ENCODE measurements at regions not wholly inside any gene's neighbourhood (a gene's known extent, or its start where the extent isn't known, plus 50 kb on each side); places are given as distances from the start of the nearest gene placed in this dataset.

- BruUV-seq (replicated peaks), result no TSS peak
- Histone ChIP-seq H3K4me3 (ENCODE audit: low read depth in 2 of 2, low read length in 2 of 2) (no peak overlapping the region), H3K27ac (ENCODE audit: low read length) (no peak overlapping the region), H3K9me3 (ENCODE audit: control insufficient read depth, insufficient read depth, low read depth, low read length) (no peaks in the 10 kb centered on the region), H3K36me3 (ENCODE audit: control insufficient read depth, insufficient read depth, low read length) (no peaks in the 10 kb centered on the region), H3K27me3 (ENCODE audit: control insufficient read depth, insufficient read depth, low read length) (peaks cover 8% of the 10 kb centered on the region), H3K4me1 (ENCODE audit: control insufficient read depth, insufficient read depth, low read length) (no peaks in the 10 kb centered on the region)
- intact Hi-C loops (cut with micrococcal nuclease; ENCODE audit: unreplicated experiment) (no loop called here), in situ Hi-C loops (cut with HindIII; ENCODE audit: low pct_unique_long_range_greater_than_20kb, low sequenced_read_pairs) (no loop called here)
- POLR2A ChIA-PET, result no interaction called here
- no peak for TF ChIP-seq REST (IDR thresholded peaks at IDR 0.05; ENCODE audit: insufficient read depth in 1 of 2, low read depth in 2 of 2, low read length in 1 of 2)
- no peak for TF ChIP-seq POLR2AphosphoS5 (IDR thresholded peaks at IDR 0.05; ENCODE audit: low read depth, low read length)
- TF ChIP-seq SIN3A (IDR thresholded peaks at IDR 0.05; ENCODE audit: borderline replicate concordance, insufficient read depth, low read depth, low read length), result no peak
- no peak for TF ChIP-seq TCF7L2 (IDR thresholded peaks at IDR 0.05; ENCODE audit: low read depth, low read length)
- TF ChIP-seq CTCF (IDR thresholded peaks at IDR 0.05), result no peak
- DNase-seq (ENCODE audit: low read depth, low spot score) (no peak), ATAC-seq (peak; percentile 39; the same call in 1 of the 2 replicates)
- CTCF ChIA-PET, result no interaction called here
These were observed 324.4 kb upstream of the B3GAT1 start for GRCh38 chr11:134736251-134736947.

GRCh38 chr11:134734894-134735293 lies 322.9 kb upstream of the B3GAT1 start:
- intact Hi-C loops (cut with micrococcal nuclease; ENCODE audit: unreplicated experiment), result no loop called here
- Histone ChIP-seq H3K9me3 (ENCODE audit: control insufficient read depth, insufficient read depth, low read depth, low read length) (no peaks in the 10 kb centered on the region), H3K27me3 (ENCODE audit: control insufficient read depth, insufficient read depth, low read length) (peaks cover 8% of the 10 kb centered on the region), H3K4me1 (ENCODE audit: control insufficient read depth, insufficient read depth, low read length) (no peaks in the 10 kb centered on the region), H3K27ac (ENCODE audit: low read length) (no peak overlapping the region), H3K36me3 (ENCODE audit: control insufficient read depth, insufficient read depth, low read length) (no peaks in the 10 kb centered on the region), H3K4me3 (ENCODE audit: low read depth in 2 of 2, low read length in 2 of 2) (no peak overlapping the region)
- in situ Hi-C loops (cut with HindIII; ENCODE audit: low pct_unique_long_range_greater_than_20kb, low sequenced_read_pairs), result no loop called here
- no peak for DNase-seq (ENCODE audit: low read depth, low spot score)
- no TSS peak for BruUV-seq (replicated peaks)
- no peak for ATAC-seq
- no peak for TF ChIP-seq TCF7L2 (IDR thresholded peaks at IDR 0.05; ENCODE audit: low read depth, low read length)
- no peak for TF ChIP-seq REST (IDR thresholded peaks at IDR 0.05; ENCODE audit: insufficient read depth in 1 of 2, low read depth in 2 of 2, low read length in 1 of 2)
- TF ChIP-seq POLR2AphosphoS5 (IDR thresholded peaks at IDR 0.05; ENCODE audit: low read depth, low read length), result no peak
- TF ChIP-seq SIN3A (IDR thresholded peaks at IDR 0.05; ENCODE audit: borderline replicate concordance, insufficient read depth, low read depth, low read length), result no peak
- no peak for TF ChIP-seq CTCF (IDR thresholded peaks at IDR 0.05)
- POLR2A ChIA-PET, result no interaction called here
- CTCF ChIA-PET, result no interaction called here

Data from Panc1 (cell line).